HG02571 (cell line): ENCODE measurements at regions not wholly inside any gene's neighbourhood (a gene's known extent, or its start where the extent isn't known, plus 50 kb on each side); places are given as distances from the start of the nearest gene placed in this dataset.
"Not testable (repeated sequence)": the region's sequence is repeated elsewhere in the genome, so short reads cannot be mapped to it uniquely, and the experiment has no call there.

ENCODE experiments used
- ATAC-seq: cut with Tn5 transposase; IDR thresholded peaks from one replicate; pipeline ENCODE4 v1.9.1; 2021; ENCODE audit warnings: mild to moderate bottlenecking, moderate library complexity; ENCODE audit not compliant: unreplicated experiment

- ATAC-seq: no peak
Observed at GRCh38 chr12:94817695-94818075, 167.3 kb upstream of the TMCC3 start.

GRCh38 chr12:94817201-94817600, 166.8 kb upstream of the TMCC3 start:
- not testable (repeated sequence) for ATAC-seq

GRCh38 chr12:94816746-94817145, 166.4 kb upstream of the TMCC3 start:
- not testable (repeated sequence) for ATAC-seq

GRCh38 chr12:94815958-94816357, 165.6 kb upstream of the TMCC3 start:
- ATAC-seq: no peak

- ATAC-seq: no peak
Observed at GRCh38 chr12:94815450-94815849, 165.1 kb upstream of the TMCC3 start.

GRCh38 chr12:94813314-94813713, 163.0 kb upstream of the TMCC3 start:
- no peak for ATAC-seq

- peak; percentile 47 for ATAC-seq
Observed at GRCh38 chr12:94812345-94812744, 162.0 kb upstream of the TMCC3 start.

- no peak for ATAC-seq
Observed at GRCh38 chr12:94811611-94812010, 161.3 kb upstream of the TMCC3 start.

- ATAC-seq: no peak
Observed at GRCh38 chr12:94807951-94808350, 157.6 kb upstream of the TMCC3 start.

- no peak for ATAC-seq
Observed at GRCh38 chr12:94806617-94807016, 156.3 kb upstream of the TMCC3 start.

- no peak for ATAC-seq
Observed at GRCh38 chr12:94805749-94806529, 155.6 kb upstream of the TMCC3 start.

- ATAC-seq: no peak
Observed at GRCh38 chr12:94803939-94804338, 153.6 kb upstream of the TMCC3 start.

GRCh38 chr12:94802796-94803195, 152.4 kb upstream of the TMCC3 start:
- no peak for ATAC-seq

- ATAC-seq: no peak
Observed at GRCh38 chr12:94801745-94802144, 151.4 kb upstream of the TMCC3 start.

GRCh38 chr12:94799136-94799535, 148.8 kb upstream of the TMCC3 start:
- no peak for ATAC-seq

GRCh38 chr12:94798113-94798512, 147.8 kb upstream of the TMCC3 start:
- no peak for ATAC-seq

- ATAC-seq: no peak
Observed at GRCh38 chr12:94795520-94795919, 145.2 kb upstream of the TMCC3 start.

- ATAC-seq: no peak
Observed at GRCh38 chr12:94795044-94795443, 144.7 kb upstream of the TMCC3 start.

- ATAC-seq: no peak
Observed at GRCh38 chr12:94793191-94793595, 142.8 kb upstream of the TMCC3 start.

GRCh38 chr12:94792693-94793092, 142.3 kb upstream of the TMCC3 start:
- ATAC-seq: no peak

- no peak for ATAC-seq
Observed at GRCh38 chr12:94791933-94792332, 141.6 kb upstream of the TMCC3 start.

- no peak for ATAC-seq
Observed at GRCh38 chr12:94790825-94791224, 140.5 kb upstream of the TMCC3 start.

GRCh38 chr12:94790370-94790769, 140.0 kb upstream of the TMCC3 start:
- no peak for ATAC-seq
